NCI-H2107 treated with DMSO at 0.1 percent for 48 hours (cell line): ENCODE measurements at regions not wholly inside any gene's neighbourhood (a gene's known extent, or its start where the extent isn't known, plus 50 kb on each side); places are given as distances from the start of the nearest gene placed in this dataset.

Experiments
- DNase-seq: peaks from one replicate; lab custom pipeline; 2025; ENCODE audit not compliant: unreplicated experiment; lab: John Stamatoyannopoulos, UW

DNA sequence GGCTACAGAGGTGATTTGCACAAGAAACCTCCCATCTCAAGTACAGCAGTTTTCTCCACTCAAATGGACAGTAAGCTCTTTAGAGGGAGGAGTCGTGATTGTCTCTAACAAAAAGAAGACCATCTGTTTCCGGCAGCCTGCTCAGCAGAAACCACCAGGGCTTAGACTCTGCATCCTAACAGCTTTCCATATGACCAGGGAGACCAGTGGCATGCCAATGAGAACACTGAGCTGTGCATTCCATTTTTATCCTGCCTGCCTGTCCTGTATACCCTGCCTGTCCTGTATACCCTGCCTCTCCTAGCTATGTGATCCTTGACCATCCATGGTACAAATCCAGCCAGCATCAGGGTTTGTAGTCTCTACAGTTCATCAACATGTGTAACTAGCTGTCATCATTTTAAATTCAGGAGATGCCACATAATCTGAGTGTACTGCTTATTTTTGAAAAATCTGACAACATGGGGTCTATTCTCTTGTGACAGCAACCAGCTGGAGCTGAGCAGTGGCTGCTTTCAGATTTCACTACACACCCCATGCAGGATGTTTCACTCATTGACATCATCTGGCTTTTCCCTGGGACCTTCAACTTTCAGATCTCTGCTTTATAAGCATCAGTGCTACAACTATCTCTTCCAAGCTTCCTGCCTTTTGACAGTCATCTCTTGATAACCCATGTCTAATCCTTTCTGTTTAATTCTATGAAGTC is 50.5 kb upstream of the POU2AF2 start:
- no peak for DNase-seq

GRCh38 chr11:111193924-111194490 is 51.5 kb upstream of the POU2AF2 start:
- DNase-seq: peak; percentile 16

- no peak for DNase-seq
Observed at GRCh38 chr11:111189466-111189865, 56.1 kb upstream of the POU2AF2 start.

- DNase-seq: no peak
Observed at GRCh38 chr11:111186308-111186915, 59.1 kb upstream of the POU2AF2 start.

- no peak for DNase-seq
Observed at GRCh38 chr11:111185266-111185665, 60.3 kb upstream of the POU2AF2 start.

- DNase-seq: no peak
Observed at GRCh38 chr11:111183706-111184105, 61.8 kb upstream of the POU2AF2 start.

DNA sequence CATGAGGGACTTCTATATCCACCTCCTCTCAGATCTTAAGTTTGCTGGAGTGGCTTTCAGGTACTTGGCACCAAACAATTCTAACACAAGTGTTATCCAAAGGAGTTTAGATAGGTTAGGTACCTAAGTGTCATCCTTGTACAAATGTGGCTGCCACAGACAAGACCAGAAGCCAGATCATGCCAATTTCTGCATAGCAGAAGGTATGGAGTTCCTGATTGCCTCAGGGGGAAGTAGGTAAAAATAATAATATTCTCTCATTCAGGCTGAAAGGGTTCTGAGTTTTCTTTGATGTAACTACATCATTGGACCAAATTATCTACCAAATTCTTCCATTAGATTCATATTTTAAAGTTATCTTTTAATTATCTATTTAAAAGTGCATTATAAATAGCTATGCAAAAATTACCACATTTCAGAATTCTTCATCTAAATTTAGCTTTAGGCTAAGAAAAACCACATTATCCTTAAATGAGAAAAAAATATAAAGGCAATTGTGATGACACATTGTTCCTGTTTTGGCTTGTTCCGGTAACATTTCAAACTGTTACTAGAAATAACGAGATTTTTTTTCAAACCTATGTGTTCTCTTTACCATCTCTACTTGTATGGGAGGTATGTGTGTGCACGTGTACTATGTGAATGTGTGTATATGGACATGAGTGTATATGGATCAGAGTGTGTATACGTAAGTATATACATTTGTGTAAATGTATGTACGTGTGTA is 66.2 kb upstream of the POU2AF2 start:
- DNase-seq: no peak

- no peak for DNase-seq
Observed at GRCh38 chr11:111177037-111177871, 68.3 kb upstream of the POU2AF2 start.

- no peak for DNase-seq
Observed at GRCh38 chr11:111176603-111177002, 68.9 kb upstream of the POU2AF2 start.

DNA sequence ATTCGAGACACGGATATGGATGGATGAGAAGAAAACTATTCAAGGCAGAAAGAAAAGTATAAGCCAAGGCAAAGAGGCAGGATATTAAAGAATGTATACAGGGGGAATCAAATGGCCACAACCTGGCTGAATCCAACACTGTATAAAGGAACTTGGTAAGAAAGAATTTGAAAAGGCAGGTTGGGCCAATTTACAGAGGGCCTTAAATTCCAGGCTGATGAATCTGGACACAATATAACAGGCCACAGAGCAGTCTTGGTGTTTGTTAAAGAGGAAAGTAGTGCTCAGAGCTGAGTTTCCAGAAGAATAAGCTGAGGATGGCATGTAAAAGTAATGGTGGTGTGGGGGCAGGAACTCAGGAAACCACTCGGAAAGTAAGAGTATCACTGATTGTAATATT is 72.3 kb upstream of the POU2AF2 start:
- DNase-seq: no peak

GRCh38 chr11:111172321-111172862 is 73.1 kb upstream of the POU2AF2 start:
- no peak for DNase-seq

GRCh38 chr11:111170761-111171379 is 74.7 kb upstream of the POU2AF2 start:
- no peak for DNase-seq

DNA sequence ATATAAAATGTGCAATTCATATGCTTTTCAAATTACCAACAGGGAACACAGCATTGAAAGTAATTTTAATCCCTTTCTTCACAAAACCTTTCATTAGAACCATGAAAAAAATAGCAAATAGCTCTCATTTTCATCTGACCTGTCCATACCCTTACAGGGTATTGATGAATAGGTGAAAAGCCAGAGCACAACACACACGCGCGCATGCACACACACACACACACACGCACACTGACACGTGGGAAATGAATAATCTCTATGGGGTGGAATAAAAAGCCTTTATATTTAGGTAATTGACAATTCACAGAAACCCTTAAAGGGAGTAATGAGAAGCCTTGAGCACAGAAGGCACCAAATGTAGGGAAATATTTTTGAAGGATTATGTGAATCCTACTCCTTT is 76.2 kb upstream of the POU2AF2 start:
- DNase-seq: no peak

- no peak for DNase-seq
Observed at GRCh38 chr11:111168871-111169270, 76.7 kb upstream of the POU2AF2 start.

- DNase-seq: no peak
Observed at GRCh38 chr11:111167666-111168065, 77.9 kb upstream of the POU2AF2 start.

- DNase-seq: no peak
Observed at GRCh38 chr11:111166598-111166997, 78.9 kb upstream of the POU2AF2 start.

GRCh38 chr11:111162305-111162704 is 83.2 kb upstream of the POU2AF2 start:
- DNase-seq: no peak

GRCh38 chr11:111157571-111157970 is 88.0 kb upstream of the POU2AF2 start:
- DNase-seq: no peak

DNA sequence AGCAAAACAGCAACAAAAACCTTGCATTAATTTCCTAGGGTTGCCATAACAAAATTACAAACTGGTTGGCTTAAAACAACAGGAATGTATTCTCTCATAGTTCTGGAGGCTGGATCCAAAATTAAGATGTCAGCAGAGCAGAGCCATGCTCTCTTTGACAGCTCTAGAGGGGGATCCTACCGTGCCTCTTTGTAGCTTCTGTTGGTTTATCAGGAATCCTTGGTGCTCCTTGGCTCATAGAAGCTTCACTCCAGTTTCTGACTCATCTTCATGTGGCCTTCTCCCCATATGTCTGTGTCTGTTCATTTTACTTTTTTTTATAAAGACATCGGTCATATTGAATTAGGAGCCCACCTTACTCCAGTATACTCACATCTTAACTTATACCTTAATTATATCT is 90.5 kb upstream of the POU2AF2 start:
- no peak for DNase-seq

DNA sequence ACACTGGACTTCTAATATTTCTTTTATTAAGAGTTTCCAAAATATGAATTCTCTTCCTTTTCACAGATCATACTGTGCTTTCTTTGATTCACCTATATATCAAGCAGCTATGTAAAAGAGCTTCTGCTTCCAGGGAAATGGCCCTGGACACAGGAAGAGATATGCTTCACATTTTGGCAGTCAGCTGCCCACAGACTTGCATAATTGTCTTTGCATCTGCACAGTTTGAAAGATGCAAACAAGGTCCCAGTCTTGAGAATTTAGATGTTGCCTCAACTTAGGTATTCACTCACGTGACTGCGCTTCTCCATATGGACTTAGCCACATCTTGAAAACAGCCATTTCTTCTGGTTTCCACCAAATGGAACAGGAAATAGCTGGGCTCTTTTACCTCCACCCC is 92.3 kb upstream of the POU2AF2 start:
- DNase-seq: no peak
